HG02852 (cell line): ENCODE measurements at regions not wholly inside any gene's neighbourhood (a gene's known extent, or its start where the extent isn't known, plus 50 kb on each side); places are given as distances from the start of the nearest gene placed in this dataset.
A peak's percentile ranks its signal among the peaks of the same experiment; 100 is the strongest.

Experiments
- ATAC-seq: cut with Tn5 transposase; IDR thresholded peaks from one replicate; pipeline ENCODE4 v1.9.1; 2021; ENCODE audit warnings: mild to moderate bottlenecking, moderate library complexity; ENCODE audit not compliant: unreplicated experiment

DNA sequence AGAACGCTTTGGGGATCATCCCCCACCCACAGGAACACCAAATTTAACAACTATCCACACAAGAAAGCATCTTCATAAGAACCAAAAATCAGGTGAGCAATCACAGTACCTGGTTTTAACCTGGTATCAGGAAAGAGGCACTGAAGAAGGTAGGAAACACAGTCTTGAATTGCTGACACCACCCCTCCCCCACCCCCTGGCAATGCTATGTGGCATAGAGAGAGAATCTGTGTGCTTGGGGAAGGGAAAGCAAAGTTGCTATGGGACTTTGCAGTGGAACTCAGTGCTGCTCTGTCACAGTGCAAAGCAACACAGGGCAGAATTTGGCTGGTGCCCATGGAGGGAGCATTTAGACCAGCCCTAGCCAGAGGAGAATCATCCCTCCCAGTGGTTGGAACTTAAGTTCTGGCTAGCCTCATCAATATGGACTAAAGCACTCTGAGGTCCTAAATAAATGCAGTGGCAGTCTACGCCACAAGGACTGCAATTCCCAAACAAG, 565.5 kb downstream of the EPM2A start:
- no peak for ATAC-seq

DNA sequence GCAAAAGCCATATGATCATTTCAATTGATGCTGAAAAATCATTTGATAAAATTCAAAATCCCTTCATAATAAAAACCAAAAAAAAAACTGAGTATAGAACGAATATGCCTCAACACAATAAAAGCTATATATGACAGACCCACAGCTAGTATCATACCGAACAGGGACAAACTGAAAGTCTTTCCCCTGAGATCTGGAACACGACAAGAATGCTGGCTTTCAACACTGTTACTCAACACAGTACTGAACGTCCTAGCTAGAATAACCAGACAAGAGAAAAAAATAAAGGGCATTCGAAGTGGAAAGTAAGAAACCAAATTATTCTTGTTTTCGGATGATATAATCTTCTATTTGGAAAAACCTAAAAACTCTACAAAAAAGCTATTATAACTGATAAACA, 559.9 kb downstream of the EPM2A start:
- ATAC-seq: no peak

DNA sequence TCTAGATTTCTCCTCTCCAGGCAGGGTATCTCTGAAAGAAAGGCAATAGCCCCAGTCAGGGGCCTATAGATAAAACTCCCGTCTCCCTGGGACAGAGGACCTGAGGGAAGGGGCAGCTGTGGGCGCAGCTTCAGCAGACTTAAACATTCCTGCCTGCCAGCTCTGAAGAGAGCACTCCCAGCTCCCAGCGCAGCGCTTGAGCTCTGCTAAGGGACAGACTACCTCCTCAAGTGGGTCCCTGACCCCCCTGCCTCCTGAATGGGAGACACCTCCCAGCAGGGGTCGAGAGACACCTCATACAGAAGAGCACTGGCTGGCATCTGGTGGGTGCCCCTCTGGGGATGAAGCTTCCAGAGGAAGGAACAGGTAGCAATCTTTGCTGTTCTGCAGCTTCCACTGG, 556.9 kb downstream of the EPM2A start:
- ATAC-seq: no peak

DNA sequence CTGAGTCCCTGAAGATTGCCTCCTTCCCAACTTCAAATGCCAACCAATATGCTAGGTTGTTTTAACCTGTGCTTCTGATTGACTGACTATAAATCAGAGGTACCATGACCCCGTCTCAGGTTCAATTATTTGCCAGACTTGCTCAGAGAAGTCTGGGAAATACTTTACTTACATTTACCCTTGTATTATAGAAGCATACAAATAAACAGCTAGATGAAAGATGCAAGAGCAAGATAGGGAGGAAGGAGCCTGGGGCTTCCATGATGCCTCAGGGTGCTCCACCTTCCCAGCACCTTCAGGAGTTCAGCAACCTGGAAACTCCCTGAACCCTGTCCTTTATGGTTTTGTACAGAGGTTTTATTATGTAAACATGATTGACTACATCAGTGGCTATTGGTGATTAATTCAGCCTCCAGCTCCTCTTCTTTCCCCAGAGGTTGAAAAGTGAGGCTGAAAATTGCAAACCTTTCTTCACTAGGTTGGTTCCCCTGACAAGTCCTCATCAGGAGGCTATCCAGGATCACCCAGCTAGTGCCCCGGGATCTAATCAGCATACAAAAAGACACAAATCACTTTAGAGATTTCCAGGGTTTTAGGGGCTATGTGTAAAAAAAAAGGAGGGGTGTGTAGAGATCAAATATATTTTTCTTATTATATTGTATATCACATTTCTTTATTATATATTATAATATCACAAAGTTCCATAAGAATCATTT, 547.7 kb downstream of the EPM2A start:
- no peak for ATAC-seq

DNA sequence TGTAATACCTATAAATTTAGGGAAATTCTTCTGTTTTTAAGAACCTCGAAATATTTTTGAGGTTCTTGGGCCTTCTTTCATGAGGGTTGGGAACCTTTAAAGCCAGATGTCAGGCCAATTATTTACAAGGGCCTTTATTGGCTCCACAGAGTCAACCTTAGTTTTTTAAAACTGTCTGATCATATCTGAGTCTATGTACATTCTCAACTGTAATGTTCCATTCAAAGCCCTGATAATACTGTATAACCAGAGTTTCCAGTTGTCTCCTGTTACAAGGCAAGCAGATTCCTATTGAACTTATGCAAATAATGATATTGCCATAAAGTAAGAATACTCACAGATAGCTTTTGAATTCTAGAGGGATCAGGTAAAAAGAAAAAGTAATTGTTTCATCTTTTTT, 545.5 kb downstream of the EPM2A start:
- no peak for ATAC-seq

DNA sequence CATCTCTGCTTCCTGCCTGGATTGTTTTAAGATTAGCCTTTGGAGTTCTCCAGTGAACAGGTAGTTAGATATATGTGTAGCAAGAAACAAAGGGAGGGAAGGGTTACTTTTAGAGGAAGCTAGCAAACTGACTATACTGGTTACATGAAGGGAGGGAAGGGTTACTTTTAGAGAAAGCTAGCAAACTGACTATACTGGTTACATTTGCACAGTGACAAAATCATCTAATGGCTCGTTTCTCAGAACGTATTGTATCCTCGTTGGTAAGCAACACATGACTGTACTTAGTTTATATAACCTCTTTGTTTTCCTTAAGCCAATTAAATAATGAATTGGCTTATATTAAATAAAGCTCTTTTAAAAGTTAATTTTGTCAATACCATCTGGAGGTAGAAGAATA, 540.9 kb downstream of the EPM2A start:
- no peak for ATAC-seq

DNA sequence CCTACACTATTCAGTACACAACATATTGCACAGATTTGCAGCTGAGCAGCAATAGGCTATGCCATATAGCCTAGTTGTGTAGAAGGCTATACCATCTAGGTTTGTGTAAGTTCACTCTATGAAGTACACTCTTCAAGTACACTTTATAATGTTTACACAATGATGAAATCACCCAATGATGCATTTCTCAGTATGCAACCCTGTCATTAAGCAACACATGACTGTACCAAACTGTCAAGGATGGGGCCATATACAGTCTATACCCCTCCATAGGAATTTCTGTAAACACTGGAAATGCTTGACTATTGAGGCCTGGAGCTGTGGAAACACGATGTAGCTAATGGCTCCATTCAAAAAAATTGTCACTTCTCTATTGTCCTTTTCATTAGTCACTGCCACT, 535.4 kb downstream of the EPM2A start:
- ATAC-seq: no peak

DNA sequence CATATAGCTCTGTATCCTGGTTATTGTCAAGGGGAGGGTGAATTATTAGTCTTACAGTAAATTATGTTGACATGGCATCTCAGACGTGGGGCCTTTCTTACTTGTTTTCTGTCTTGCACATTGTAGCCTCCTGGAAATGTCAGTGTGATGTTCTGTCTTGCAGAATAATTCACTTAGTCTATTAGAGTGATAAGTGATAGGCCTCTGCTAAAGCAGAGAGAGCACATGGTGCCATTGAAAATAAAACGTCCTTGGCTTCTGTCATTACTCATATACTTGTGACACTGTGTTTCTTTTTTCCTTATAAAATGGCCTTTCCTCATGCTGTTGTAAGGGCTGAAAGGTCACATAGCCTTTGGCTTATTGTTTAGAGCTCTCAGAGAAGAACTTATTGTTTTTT, 531.0 kb downstream of the EPM2A start:
- no peak for ATAC-seq

DNA sequence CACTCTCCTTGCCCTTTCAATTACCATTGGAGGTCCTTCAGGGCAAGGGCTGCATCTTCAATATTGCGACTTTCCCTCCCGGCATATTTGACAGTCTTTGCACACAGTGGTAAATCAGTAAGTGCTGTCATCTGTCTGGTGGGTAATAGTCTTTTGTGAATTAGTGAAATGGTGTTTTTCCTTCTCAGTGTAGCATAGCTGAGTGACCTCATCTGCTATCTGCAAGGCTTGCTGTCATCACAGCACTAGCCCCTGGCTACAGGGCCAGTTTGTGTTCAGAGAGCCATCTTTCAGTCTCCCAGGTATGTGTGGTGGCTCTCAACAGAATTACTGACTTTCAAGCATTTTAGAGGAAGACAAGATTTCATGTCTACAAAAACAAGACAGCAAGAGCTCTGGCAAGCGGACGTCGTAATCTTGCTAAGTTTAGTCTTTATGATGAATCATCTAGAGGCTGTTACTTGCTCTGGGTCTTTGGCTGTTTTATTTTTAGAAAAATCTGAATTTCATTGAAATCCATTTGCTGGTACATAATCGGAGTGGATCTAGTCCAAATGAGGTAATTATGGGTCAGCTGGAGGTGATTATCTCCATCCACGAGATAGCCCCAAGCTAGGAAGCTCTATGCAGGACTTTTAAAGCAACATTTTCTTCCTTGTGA, 528.9 kb downstream of the EPM2A start:
- ATAC-seq: no peak

DNA sequence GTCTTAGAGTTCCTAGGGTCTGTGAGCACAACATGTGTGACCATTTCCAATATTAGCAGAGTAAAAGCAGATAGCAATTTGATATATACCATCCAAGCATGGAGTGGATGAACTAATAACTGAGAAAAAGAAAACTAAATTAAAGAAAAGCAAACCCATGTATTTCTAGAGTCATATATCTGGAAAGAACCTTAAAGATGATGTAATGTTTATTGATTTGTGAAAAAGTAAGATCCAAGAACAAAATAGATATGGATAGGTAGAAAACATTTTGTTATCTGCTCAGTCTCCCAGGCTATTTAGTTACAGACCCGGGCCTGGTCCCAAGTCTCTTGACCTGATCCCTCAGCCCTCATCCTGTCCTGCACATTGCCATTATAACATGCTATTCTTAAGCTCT, 526.8 kb downstream of the EPM2A start:
- ATAC-seq: no peak

DNA sequence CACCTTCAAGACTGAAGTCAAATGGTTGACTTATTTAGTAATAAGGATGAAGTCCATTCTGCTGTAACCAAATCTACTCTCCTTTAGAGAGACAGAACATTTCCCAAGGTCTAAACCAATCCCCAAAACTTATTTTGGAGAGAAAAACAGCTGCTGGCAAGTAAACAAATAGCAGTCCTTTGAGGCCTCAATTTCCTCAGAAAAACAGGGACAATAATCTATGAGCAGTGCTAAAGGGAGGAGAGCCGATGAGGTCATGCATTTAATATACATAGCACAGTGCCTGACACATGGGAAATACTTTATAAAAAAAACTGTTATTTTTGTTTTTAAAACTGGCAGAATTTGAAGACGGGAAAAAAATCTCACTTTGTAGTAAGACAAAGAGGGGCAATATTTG, 526.0 kb downstream of the EPM2A start:
- no peak for ATAC-seq

DNA sequence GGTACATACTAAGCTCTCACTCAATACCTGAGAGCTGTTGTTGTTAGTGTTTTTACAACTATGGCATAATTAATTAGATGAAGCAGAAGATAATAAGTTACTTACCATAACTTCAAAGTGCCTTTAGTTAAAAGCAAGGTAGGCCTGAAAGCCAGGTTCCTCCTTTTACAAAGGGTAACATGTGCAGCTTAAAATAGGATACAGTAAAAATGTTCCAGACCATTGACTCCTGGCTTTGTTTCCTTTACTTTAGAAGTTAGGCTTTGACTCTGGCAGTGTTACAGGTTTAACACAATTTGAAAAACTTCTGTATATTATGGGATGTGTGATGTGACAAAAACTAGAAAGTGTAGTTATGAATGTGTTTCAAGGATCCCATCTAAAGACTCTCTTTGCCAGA, 522.5 kb downstream of the EPM2A start:
- peak; percentile 44 for ATAC-seq

DNA sequence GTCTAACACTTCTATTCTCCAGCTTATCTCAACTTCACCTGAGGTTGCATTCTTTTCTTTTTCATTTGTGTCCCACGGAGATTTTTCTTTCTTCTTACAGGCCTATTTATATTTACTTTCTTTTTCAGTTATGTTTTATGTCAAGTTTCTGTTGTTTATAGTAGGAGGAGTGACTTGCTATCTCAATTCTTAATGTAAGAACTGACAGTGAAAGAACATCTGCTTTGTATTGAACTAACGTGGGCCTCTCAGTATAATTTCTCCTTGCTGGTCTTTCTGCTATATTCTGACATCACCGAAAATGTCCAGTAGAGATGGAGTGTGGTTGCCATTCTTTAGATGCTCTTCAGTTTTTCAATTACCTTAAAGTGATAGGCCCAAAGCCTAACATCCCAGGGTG, 521.7 kb downstream of the EPM2A start:
- ATAC-seq: peak; percentile 85

DNA sequence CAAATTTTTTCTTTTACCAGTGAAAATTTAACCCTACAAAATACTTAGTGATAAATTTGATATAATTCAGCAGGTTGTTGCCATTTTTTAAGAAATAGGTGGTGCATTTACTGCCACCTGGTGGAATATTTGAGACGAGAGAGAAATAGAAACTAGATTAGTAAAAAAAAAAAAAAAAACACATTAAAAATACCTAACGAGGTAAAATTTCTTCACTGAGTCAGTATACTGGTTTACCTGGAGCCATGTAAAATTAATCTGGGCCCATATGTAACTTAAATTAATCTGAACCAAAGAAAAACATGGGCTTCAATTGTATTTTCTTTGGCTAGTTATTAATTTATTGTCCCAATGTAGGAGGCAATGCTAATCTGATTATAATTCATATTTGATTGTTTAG, 520.8 kb downstream of the EPM2A start:
- no peak for ATAC-seq

DNA sequence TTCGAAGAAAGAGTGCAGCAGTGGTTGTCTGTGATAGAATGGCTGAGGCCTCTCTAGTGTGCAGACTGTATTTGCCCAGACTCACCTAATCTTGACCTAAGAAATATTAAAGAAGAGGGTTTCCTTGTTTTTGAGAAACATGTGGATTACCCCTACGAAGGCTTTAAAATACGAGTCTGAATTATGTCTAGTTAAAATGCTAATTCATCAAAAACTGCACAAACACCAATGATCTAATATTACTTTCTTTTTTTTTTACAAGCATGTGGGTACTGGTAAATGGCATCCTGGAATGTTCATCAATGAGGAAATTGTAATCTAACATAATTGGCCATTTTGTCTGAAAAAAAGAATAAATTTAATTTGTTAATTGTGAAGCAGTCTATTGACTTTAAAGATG, 510.9 kb downstream of the EPM2A start:
- no peak for ATAC-seq

DNA sequence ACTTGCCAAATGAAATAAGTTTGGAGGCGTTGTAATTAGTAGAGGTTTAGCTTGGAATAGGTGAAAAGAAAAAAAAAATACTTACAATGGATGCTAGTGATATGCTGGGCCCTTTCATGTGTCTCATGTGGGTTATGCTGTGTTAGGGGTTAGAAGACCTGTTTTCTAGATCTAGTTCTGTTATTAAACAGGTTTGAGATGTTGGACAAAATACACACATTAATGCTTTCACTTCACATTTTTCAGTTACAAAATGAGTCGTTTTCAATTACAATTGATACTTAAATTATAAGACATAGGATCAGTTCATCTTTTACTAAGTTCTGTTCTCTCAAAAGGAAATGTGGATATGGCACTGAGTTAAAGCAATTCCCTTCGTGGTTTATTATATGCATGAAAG, 509.8 kb downstream of the EPM2A start:
- peak; percentile 44 for ATAC-seq

DNA sequence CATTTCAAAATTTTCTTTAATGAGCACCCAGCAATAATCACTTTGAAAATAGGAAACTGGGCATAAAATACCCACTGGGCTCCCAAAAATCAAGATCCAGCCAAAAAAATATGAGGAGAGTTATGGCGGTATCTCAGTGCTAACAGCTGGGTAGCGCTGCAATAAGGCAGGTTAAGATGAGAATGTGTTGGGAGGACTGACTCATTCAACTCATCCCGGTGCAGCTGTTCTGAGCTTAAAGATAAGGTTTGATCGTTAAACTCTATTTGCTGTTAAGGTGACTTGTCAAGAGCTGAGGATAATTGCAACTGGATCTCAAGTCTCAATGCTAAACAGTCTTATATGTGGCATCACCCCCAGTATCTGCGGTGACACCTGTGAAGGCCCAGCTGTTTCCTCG, 507.7 kb downstream of the EPM2A start:
- ATAC-seq: no peak

DNA sequence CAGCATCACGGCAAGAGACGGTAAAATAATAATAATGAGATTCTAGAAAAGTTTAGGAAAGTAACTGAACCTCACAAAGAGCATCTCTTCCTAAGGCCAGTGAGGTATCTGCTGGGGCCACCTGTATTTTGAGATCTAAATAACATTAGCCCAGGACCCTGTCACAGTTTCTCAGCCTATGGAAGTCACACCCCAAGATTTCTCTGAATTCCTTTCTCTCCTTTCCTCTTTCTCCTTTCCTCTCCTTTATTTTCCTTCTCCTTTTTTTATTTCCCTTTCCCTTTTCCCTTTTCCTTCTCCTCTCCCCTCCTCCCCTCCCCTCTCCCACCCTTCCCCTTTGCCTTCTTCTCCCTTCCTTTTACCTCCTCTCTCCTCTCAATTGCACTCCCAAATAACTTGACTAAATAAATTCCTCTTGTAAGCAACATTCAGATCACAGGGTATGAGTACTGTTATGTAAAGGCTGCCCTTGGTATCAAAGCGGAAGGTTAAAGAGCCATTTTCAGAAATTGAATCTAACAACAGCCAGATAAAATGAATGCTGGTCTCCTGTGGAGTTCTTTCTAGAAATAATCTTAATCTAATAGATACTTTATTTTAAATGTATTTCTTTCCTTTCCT, 506.2 kb downstream of the EPM2A start:
- ATAC-seq: no peak

DNA sequence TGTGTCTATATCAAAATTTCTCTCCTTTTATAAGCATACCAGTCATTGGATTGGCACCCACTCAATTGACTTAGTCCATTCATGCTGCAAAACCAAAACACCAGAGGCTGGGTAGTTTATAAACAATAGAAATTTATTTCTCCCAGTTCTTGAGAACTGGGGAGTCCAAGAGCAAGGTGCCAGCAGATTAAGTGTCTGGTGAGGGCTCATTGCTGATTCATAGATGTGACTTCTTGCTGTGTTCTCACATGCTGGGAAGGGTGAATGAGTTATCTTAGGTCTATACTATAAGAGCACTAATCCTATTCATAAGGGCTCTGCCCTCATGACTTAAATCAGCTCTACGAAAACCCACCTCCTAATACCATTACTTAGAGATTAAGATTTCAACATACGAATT, 501.4 kb downstream of the EPM2A start:
- no peak for ATAC-seq

DNA sequence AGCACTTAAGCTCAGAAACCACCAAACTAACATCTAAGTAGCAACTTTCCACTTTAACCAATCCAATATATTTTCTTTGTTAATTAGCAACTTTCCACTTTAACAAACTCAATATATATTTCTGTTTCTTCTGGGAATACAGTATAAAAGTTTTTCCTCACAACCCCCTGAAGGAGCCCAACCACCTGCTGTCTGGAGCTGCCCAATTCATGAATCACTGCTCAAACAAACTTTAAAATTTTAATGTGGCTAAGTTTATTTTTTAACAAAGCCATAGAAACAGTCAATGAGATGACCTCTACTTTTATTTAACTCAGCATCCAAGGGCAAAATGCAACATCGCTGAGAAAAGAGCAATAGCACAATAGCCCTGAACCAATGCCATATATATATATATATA, 500.1 kb downstream of the EPM2A start:
- ATAC-seq: no peak

DNA sequence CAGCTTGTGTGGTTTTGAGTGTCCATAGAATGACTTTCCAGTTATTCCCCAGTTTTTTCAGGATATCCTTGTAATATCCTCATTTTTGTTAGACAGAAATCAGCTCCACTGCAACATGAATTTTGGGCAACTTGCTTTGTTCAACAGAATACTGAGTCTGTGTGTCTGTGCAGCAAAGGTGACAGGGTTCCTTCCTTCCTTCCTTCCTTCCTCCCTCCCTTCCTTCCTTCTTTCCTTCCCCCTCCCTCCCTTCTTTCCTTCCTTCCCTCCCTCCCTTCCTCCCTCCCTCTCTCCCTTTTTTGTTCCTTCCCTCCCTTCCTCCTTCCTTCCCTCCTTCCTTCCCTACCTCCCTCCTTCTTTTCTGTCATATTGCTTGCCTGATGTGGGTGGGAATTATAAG, 496.5 kb downstream of the EPM2A start:
- ATAC-seq: no peak

DNA sequence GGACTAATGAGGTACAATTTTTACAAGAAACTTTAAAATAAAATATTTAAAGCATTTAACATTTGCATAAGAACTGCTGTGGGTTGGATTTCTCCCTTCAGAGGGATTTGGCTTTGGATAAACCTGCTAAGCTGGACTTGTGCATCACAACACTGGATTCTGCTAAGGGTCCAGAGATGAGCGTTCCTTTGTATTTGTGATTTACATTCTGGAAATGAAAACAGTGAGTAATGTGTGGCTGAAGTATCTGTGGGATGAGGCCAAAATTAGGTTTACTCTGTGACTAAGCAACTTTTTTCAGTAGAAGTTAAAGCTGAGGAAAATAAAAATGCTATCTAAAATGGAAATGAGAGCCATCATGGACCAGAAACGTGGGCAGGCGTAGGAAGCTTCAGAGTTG, 494.3 kb downstream of the EPM2A start:
- no peak for ATAC-seq
